Cardiac fibroblast (primary cell): ENCODE measurements at regions not wholly inside any gene's neighbourhood (a gene's known extent, or its start where the extent isn't known, plus 50 kb on each side); places are given as distances from the start of the nearest gene placed in this dataset.

ENCODE experiments used
- DNase-seq, 2 donors: peaks; one replicate each; pipeline versions ENCODE4 v3.0.0 to v3.0.0-alpha.2; 2010; ENCODE audit warnings: low read depth in 2 of 2
- H3K4me3 ChIP-seq, 2 donors: replicated peaks in 1 of 2; 1 replicate in 1 of 2; 2 replicates in 1 of 2; pipeline ENCODE4 v1.5.1; 2011; ENCODE audit warnings: low read depth in 2 of 2, low read length in 2 of 2, mild to moderate bottlenecking in 2 of 2, moderate library complexity in 1 of 2
- CTCF ChIP-seq: IDR thresholded peaks from one replicate; pipeline ENCODE4 v1.5.1; 2011; ENCODE audit warnings: low read depth, mild to moderate bottlenecking, low read length, inconsistent platforms

- no peak for TF ChIP-seq CTCF
- DNase-seq: no peak
- H3K4me3 ChIP-seq: no peak overlapping the region
These were observed 602.4 kb upstream of the CLINT1 start for GRCh38 chr5:158461240-158461854.

GRCh38 chr5:158458086-158458485 lies 599.1 kb upstream of the CLINT1 start:
- no peak for TF ChIP-seq CTCF
- DNase-seq: no peak
- no peak overlapping the region for H3K4me3 ChIP-seq

- TF ChIP-seq CTCF: no peak
These were observed 597.8 kb upstream of the CLINT1 start for GRCh38 chr5:158456756-158457155.

GRCh38 chr5:158456241-158456640 lies 597.3 kb upstream of the CLINT1 start:
- H3K4me3 ChIP-seq: no peak overlapping the region
- TF ChIP-seq CTCF: no peak
- DNase-seq: no peak

More at GRCh38 chr5:158456756-158457155, 597.8 kb upstream of the CLINT1 start:
- no peak overlapping the region for H3K4me3 ChIP-seq
- DNase-seq: peak; percentile 67 to 87

- DNase-seq: no peak
- H3K4me3 ChIP-seq: no peak overlapping the region
- TF ChIP-seq CTCF: no peak
These were observed 593.2 kb upstream of the CLINT1 start for GRCh38 chr5:158451993-158452672.

- no peak for TF ChIP-seq CTCF
- peak; percentile 41 to 57 for DNase-seq
- no peak overlapping the region for H3K4me3 ChIP-seq
These were observed 592.5 kb upstream of the CLINT1 start for GRCh38 chr5:158451203-158451992.
